ENCODE measurements at regions not wholly inside any gene's neighbourhood (a gene's known extent, or its start where the extent isn't known, plus 50 kb on each side); places are given as distances from the start of the nearest gene placed in this dataset.

- H3K9me2 ChIP-seq (ENCODE audit: insufficient read depth), result no peaks in the 10 kb centered on the region
- no peak overlapping the region for H3K27ac ChIP-seq (ENCODE audit: low read depth, low read length)
- H3K27me3 ChIP-seq (ENCODE audit: insufficient read depth, low read length), result no peaks in the 10 kb centered on the region
- no peaks in the 10 kb centered on the region for H3K4me1 ChIP-seq (ENCODE audit: control insufficient read depth in 1 of 2, insufficient read depth in 2 of 2, low read length in 2 of 2)
- no peaks in the 10 kb centered on the region for H3K79me2 ChIP-seq (ENCODE audit: insufficient read depth, low read length)
- H3K9me3 ChIP-seq (ENCODE audit: control insufficient read depth in 1 of 2, insufficient read depth in 1 of 2, low read depth in 1 of 2, low read length in 2 of 2), result peaks cover 22 to 47% of the 10 kb centered on the region in 2 experiments; a peak in 2 of 4 replicates
- H3K9ac ChIP-seq (ENCODE audit: low read length), result no peak overlapping the region
- ATAC-seq, result no peak
- no peak overlapping the region for H3K4me3 ChIP-seq (replicated peaks in 1 of 2; ENCODE audit: low read depth in 1 of 2, low read length in 2 of 2)
- intact Hi-C loops (cut with micrococcal nuclease), result no loop called here
- DNase-seq (ENCODE audit: low read depth, low spot score), result no peak
- H2AFZ ChIP-seq (ENCODE audit: low read depth, low read length, poor library complexity, severe bottlenecking), result no peak overlapping the region
- BruUV-seq (replicated peaks), result no TSS peak
- no peaks in the 10 kb centered on the region for H4K20me1 ChIP-seq (ENCODE audit: insufficient read depth)
- TF ChIP-seq, protein P1, sequence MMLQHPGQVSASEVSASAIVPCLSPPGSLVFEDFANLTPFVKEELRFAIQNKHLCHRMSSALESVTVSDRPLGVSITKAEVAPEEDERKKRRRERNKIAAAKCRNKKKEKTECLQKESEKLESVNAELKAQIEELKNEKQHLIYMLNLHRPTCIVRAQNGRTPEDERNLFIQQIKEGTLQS (IDR thresholded peaks at IDR 0.05), result no peak
- no peak for TF ChIP-seq FOSL1 (IDR thresholded peaks at IDR 0.05; ENCODE audit: low read depth)
- no peak for TF ChIP-seq YY1 (IDR thresholded peaks at IDR 0.05; ENCODE audit: extremely low read depth, insufficient replicate concordance, low read depth, low read length)
- TF ChIP-seq, protein P2, sequence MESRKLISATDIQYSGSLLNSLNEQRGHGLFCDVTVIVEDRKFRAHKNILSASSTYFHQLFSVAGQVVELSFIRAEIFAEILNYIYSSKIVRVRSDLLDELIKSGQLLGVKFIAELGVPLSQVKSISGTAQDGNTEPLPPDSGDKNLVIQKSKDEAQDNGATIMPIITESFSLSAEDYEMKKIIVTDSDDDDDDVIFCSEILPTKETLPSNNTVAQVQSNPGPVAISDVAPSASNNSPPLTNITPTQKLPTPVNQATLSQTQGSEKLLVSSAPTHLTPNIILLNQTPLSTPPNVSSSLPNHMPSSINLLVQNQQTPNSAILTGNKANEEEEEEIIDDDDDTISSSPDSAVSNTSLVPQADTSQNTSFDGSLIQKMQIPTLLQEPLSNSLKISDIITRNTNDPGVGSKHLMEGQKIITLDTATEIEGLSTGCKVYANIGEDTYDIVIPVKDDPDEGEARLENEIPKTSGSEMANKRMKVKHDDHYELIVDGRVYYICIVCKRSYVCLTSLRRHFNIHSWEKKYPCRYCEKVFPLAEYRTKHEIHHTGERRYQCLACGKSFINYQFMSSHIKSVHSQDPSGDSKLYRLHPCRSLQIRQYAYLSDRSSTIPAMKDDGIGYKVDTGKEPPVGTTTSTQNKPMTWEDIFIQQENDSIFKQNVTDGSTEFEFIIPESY (IDR thresholded peaks at IDR 0.05; ENCODE audit: extremely low read depth, insufficient replicate concordance, low read length), result no peak
- TF ChIP-seq POLR2AphosphoS5 (IDR thresholded peaks at IDR 0.05; ENCODE audit: low read depth, low read length), result no peak
- TF ChIP-seq JUND (IDR thresholded peaks at IDR 0.05), result no peak
- TF ChIP-seq SIN3A (IDR thresholded peaks at IDR 0.05; ENCODE audit: low read depth), result no peak
- TF ChIP-seq, protein P3, sequence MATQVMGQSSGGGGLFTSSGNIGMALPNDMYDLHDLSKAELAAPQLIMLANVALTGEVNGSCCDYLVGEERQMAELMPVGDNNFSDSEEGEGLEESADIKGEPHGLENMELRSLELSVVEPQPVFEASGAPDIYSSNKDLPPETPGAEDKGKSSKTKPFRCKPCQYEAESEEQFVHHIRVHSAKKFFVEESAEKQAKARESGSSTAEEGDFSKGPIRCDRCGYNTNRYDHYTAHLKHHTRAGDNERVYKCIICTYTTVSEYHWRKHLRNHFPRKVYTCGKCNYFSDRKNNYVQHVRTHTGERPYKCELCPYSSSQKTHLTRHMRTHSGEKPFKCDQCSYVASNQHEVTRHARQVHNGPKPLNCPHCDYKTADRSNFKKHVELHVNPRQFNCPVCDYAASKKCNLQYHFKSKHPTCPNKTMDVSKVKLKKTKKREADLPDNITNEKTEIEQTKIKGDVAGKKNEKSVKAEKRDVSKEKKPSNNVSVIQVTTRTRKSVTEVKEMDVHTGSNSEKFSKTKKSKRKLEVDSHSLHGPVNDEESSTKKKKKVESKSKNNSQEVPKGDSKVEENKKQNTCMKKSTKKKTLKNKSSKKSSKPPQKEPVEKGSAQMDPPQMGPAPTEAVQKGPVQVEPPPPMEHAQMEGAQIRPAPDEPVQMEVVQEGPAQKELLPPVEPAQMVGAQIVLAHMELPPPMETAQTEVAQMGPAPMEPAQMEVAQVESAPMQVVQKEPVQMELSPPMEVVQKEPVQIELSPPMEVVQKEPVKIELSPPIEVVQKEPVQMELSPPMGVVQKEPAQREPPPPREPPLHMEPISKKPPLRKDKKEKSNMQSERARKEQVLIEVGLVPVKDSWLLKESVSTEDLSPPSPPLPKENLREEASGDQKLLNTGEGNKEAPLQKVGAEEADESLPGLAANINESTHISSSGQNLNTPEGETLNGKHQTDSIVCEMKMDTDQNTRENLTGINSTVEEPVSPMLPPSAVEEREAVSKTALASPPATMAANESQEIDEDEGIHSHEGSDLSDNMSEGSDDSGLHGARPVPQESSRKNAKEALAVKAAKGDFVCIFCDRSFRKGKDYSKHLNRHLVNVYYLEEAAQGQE (IDR thresholded peaks at IDR 0.05; ENCODE audit: low read depth), result no peak
- TF ChIP-seq MAX (IDR thresholded peaks at IDR 0.05), result no peak
- TF ChIP-seq POLR2A (IDR thresholded peaks at IDR 0.05; ENCODE audit: borderline replicate concordance, extremely low read depth, insufficient read depth, insufficient read length), result no peak
- TF ChIP-seq SP1 (IDR thresholded peaks at IDR 0.05; ENCODE audit: low read depth), result no peak
- no peak overlapping the region for H3K4me2 ChIP-seq (ENCODE audit: low read length)
- ChIA-PET RAD21 (ENCODE audit: low non-redundant PET in 1 of 2, low total read pairs in 2 of 2, uncharacterized antibody in 2 of 2, unreplicated experiment in 2 of 2) (no interaction called here), CTCF (no interaction called here), POLR2A (no interaction called here)
- H3K36me3 ChIP-seq (ENCODE audit: control insufficient read depth in 1 of 2, insufficient read depth in 2 of 2, low read length in 2 of 2), result no peaks in the 10 kb centered on the region
These were observed 631.8 kb upstream of the CELF2 start for GRCh38 chr10:10385831-10386230.

All from HCT116 (cell line).